Panc1 (cell line): ENCODE measurements at regions not wholly inside any gene's neighbourhood (a gene's known extent, or its start where the extent isn't known, plus 50 kb on each side); places are given as distances from the start of the nearest gene placed in this dataset.

Source experiments
- POLR2AphosphoS5 ChIP-seq: IDR thresholded peaks from 2 replicates; pipeline ENCODE4 v1.6.1; 2012; ENCODE audit warnings: mild to moderate bottlenecking, low read depth, low read length, moderate library complexity
- SIN3A ChIP-seq: IDR thresholded peaks from 2 replicates; pipeline ENCODE4 v1.6.1; 2012; ENCODE audit warnings: low read depth, mild to moderate bottlenecking, low read length, moderate library complexity, borderline replicate concordance; ENCODE audit not compliant: insufficient read depth
- TCF7L2 ChIP-seq: IDR thresholded peaks from 2 replicates; pipeline ENCODE4 v1.6.1; 2011; ENCODE audit warnings: mild to moderate bottlenecking, low read depth, low read length, inconsistent platforms
- TF ChIP-seq, protein P1 (sequence below): fragments of 450-650 bp; IDR thresholded peaks from 2 replicates; pipeline ENCODE4 v1.5.1; 2017; ENCODE audit warnings: mild to moderate bottlenecking
- TF ChIP-seq, protein P2 (sequence below), 2 experiments: IDR thresholded peaks; 2 replicates each; pipeline ENCODE4 v1.6.1; 2011 to 2012; ENCODE audit warnings: low read depth in 2 of 2, control low read depth in 1 of 2, low read length in 1 of 2, mild to moderate bottlenecking in 1 of 2, moderate library complexity in 1 of 2; ENCODE audit not compliant: insufficient read depth in 1 of 2

DNA sequence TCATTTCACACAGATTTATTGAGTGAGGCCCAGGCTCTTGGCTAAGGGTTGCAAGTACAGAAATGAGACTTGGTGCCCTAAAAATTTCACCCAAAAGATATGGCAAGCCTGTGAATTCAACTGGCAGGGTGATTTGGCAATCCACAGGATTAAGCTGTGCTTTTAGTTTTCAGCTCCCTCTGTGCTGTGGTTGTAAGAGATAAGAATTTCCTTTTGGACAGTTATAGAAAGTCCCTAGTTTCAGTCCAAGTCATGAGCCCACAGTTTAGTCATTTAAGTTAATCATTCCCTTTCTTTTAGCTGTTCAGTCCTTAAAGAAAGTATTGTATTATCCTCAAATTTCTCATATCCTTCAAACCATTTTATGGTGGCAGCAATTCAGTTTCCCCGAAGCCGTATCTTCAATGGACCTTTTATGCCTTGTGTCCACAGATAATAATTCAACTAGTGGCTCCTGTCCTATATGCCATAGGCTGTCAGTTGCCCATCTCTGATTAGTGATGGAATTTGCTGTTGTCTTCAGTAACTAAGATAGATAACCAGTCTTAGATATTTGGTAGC lies 73.4 kb upstream of the NAMPT start:
- TF ChIP-seq, protein P1, sequence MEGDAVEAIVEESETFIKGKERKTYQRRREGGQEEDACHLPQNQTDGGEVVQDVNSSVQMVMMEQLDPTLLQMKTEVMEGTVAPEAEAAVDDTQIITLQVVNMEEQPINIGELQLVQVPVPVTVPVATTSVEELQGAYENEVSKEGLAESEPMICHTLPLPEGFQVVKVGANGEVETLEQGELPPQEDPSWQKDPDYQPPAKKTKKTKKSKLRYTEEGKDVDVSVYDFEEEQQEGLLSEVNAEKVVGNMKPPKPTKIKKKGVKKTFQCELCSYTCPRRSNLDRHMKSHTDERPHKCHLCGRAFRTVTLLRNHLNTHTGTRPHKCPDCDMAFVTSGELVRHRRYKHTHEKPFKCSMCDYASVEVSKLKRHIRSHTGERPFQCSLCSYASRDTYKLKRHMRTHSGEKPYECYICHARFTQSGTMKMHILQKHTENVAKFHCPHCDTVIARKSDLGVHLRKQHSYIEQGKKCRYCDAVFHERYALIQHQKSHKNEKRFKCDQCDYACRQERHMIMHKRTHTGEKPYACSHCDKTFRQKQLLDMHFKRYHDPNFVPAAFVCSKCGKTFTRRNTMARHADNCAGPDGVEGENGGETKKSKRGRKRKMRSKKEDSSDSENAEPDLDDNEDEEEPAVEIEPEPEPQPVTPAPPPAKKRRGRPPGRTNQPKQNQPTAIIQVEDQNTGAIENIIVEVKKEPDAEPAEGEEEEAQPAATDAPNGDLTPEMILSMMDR = no peak
- TF ChIP-seq SIN3A = no peak
- no peak for TF ChIP-seq POLR2AphosphoS5
- TF ChIP-seq TCF7L2 = no peak
- TF ChIP-seq, protein P2, sequence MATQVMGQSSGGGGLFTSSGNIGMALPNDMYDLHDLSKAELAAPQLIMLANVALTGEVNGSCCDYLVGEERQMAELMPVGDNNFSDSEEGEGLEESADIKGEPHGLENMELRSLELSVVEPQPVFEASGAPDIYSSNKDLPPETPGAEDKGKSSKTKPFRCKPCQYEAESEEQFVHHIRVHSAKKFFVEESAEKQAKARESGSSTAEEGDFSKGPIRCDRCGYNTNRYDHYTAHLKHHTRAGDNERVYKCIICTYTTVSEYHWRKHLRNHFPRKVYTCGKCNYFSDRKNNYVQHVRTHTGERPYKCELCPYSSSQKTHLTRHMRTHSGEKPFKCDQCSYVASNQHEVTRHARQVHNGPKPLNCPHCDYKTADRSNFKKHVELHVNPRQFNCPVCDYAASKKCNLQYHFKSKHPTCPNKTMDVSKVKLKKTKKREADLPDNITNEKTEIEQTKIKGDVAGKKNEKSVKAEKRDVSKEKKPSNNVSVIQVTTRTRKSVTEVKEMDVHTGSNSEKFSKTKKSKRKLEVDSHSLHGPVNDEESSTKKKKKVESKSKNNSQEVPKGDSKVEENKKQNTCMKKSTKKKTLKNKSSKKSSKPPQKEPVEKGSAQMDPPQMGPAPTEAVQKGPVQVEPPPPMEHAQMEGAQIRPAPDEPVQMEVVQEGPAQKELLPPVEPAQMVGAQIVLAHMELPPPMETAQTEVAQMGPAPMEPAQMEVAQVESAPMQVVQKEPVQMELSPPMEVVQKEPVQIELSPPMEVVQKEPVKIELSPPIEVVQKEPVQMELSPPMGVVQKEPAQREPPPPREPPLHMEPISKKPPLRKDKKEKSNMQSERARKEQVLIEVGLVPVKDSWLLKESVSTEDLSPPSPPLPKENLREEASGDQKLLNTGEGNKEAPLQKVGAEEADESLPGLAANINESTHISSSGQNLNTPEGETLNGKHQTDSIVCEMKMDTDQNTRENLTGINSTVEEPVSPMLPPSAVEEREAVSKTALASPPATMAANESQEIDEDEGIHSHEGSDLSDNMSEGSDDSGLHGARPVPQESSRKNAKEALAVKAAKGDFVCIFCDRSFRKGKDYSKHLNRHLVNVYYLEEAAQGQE (IDR thresholded peaks at IDR 0.05; ENCODE audit: insufficient read depth in 1 of 2, low read depth in 2 of 2, low read length in 1 of 2) = no peak
